HUDEP-2 (cell line): ENCODE measurements at regions not wholly inside any gene's neighbourhood (a gene's known extent, or its start where the extent isn't known, plus 50 kb on each side); places are given as distances from the start of the nearest gene placed in this dataset.
"Not testable (repeated sequence)": the region's sequence is repeated elsewhere in the genome, so short reads cannot be mapped to it uniquely, and the experiment has no call there.

Source experiments
- DNase-seq, 76 experiments: peaks; one replicate each; lab custom pipeline; 2025; ENCODE audit not compliant: unreplicated experiment in 76 of 76; lab: John Stamatoyannopoulos, UW

GRCh38 chr14:104395276-104395675, 184.3 kb upstream of the C14orf180 start:
- no peak for DNase-seq

GRCh38 chr14:104395941-104396681, 183.5 kb upstream of the C14orf180 start:
- no peak for DNase-seq

GRCh38 chr14:104396682-104397470, 182.7 kb upstream of the C14orf180 start:
- no peak for DNase-seq

GRCh38 chr14:104397956-104398355, 181.6 kb upstream of the C14orf180 start:
- DNase-seq, result no peak

- DNase-seq, result no peak
These were observed 180.9 kb upstream of the C14orf180 start for GRCh38 chr14:104398656-104399055.

- peak in 1 of 76 experiments; percentile 5 for DNase-seq
These were observed 180.0 kb upstream of the C14orf180 start for GRCh38 chr14:104399432-104400155.

GRCh38 chr14:104400355-104400754, 179.2 kb upstream of the C14orf180 start:
- no peak for DNase-seq

GRCh38 chr14:104401785-104402184, 177.8 kb upstream of the C14orf180 start:
- no peak for DNase-seq

- DNase-seq, result not testable (repeated sequence)
These were observed 177.3 kb upstream of the C14orf180 start for GRCh38 chr14:104402303-104402702.

- DNase-seq, result no peak
These were observed 175.9 kb upstream of the C14orf180 start for GRCh38 chr14:104403421-104404220.

- DNase-seq, result no peak
These were observed 174.6 kb upstream of the C14orf180 start for GRCh38 chr14:104404922-104405321.

- DNase-seq, result no peak
These were observed 174.0 kb upstream of the C14orf180 start for GRCh38 chr14:104405360-104406226.

- DNase-seq, result no peak
These were observed 172.7 kb upstream of the C14orf180 start for GRCh38 chr14:104406831-104407230.

- no peak for DNase-seq
These were observed 163.2 kb upstream of the C14orf180 start for GRCh38 chr14:104416383-104416782.

GRCh38 chr14:104419865-104420505, 159.6 kb upstream of the C14orf180 start:
- no peak for DNase-seq

- not testable (repeated sequence) for DNase-seq
These were observed 159.0 kb upstream of the C14orf180 start for GRCh38 chr14:104420523-104420922.

GRCh38 chr14:104420990-104421389, 158.6 kb upstream of the C14orf180 start:
- no peak for DNase-seq

- no peak for DNase-seq
These were observed 158.2 kb upstream of the C14orf180 start for GRCh38 chr14:104421401-104421821.
